22Rv1 (cell line): ENCODE measurements at regions not wholly inside any gene's neighbourhood (a gene's known extent, or its start where the extent isn't known, plus 50 kb on each side); places are given as distances from the start of the nearest gene placed in this dataset.

Experiments used
- CTCF ChIP-seq: fragments of 450-650 bp; IDR thresholded peaks from 2 replicates; pipeline ENCODE4 v1.5.1; 2017; ENCODE audit warnings: mild to moderate bottlenecking
- ZFX ChIP-seq: fragments of 450-650 bp; IDR thresholded peaks from 2 replicates; pipeline ENCODE4 v1.6.1; 2017; ENCODE audit warnings: antibody characterized with exemption, borderline replicate concordance

GRCh38 chr4:84413480-84413879 lies 85.6 kb downstream of the NKX6-1 start:
- TF ChIP-seq CTCF (no peak), ZFX (no peak)
